Left lobe of liver (tissue), 2 donors: ENCODE measurements at regions not wholly inside any gene's neighbourhood (a gene's known extent, or its start where the extent isn't known, plus 50 kb on each side); places are given as distances from the start of the nearest gene placed in this dataset.

ENCODE experiments used
- ATAC-seq: fragments of 200-7000 bp; cut with Tn5 transposase; one replicate; pipeline ENCODE4 v1.9.1; 2020; ENCODE audit warnings: mild to moderate bottlenecking, moderate library complexity
- DNase-seq: peaks from one replicate; pipeline ENCODE4 v3.0.0-alpha.2; 2020; ENCODE audit warnings: low spot score
- donor health status: DM: no; HTN: no; CAD: no; lungs with moderate emphysema.
- donor health status: DM: no; HTN: yes; CAD: no.

GRCh38 chr20:57802765-57803507 lies 93.1 kb upstream of the PMEPA1 start:
- no peak for DNase-seq
- no peak for ATAC-seq

- no peak for DNase-seq
- no peak for ATAC-seq
Measured at GRCh38 chr20:57801581-57801980, 91.8 kb upstream of the PMEPA1 start.

GRCh38 chr20:57800791-57801430 lies 91.1 kb upstream of the PMEPA1 start:
- no peak for DNase-seq
- no peak for ATAC-seq

- no peak for DNase-seq
Measured at GRCh38 chr20:57797401-57797800, 87.6 kb upstream of the PMEPA1 start.

GRCh38 chr20:57795977-57796560 lies 86.3 kb upstream of the PMEPA1 start:
- no peak for ATAC-seq
- no peak for DNase-seq

More at GRCh38 chr20:57797401-57797800, 87.6 kb upstream of the PMEPA1 start:
- no peak for ATAC-seq

GRCh38 chr20:57795342-57795697 lies 85.5 kb upstream of the PMEPA1 start:
- DNase-seq, result no peak
- no peak for ATAC-seq

GRCh38 chr20:57794600-57795341 lies 85.0 kb upstream of the PMEPA1 start:
- ATAC-seq, result no peak

GRCh38 chr20:57794036-57794435 lies 84.2 kb upstream of the PMEPA1 start:
- DNase-seq (no peak), ATAC-seq (no peak)

More at GRCh38 chr20:57794600-57795341, 85.0 kb upstream of the PMEPA1 start:
- no peak for DNase-seq

GRCh38 chr20:57793421-57793820 lies 83.6 kb upstream of the PMEPA1 start:
- ATAC-seq, result no peak
- no peak for DNase-seq

GRCh38 chr20:57792386-57793080 lies 82.7 kb upstream of the PMEPA1 start:
- no peak for DNase-seq
- no peak for ATAC-seq

- DNase-seq (no peak), ATAC-seq (no peak)
Measured at GRCh38 chr20:57791966-57792365, 82.2 kb upstream of the PMEPA1 start.

GRCh38 chr20:57791178-57791962 lies 81.6 kb upstream of the PMEPA1 start:
- ATAC-seq (no peak), DNase-seq (no peak)

GRCh38 chr20:57790176-57790575 lies 80.4 kb upstream of the PMEPA1 start:
- DNase-seq (no peak), ATAC-seq (no peak)

- ATAC-seq (no peak), DNase-seq (no peak)
Measured at GRCh38 chr20:57788936-57789613, 79.3 kb upstream of the PMEPA1 start.

GRCh38 chr20:57787990-57788781 lies 78.4 kb upstream of the PMEPA1 start:
- ATAC-seq (no peak), DNase-seq (no peak)

- DNase-seq (no peak), ATAC-seq (no peak)
Measured at GRCh38 chr20:57787151-57787989, 77.6 kb upstream of the PMEPA1 start.

GRCh38 chr20:57786304-57786932 lies 76.6 kb upstream of the PMEPA1 start:
- DNase-seq (no peak), ATAC-seq (no peak)
